Colonic mucosa (tissue), 4 donors: ENCODE measurements at regions not wholly inside any gene's neighbourhood (a gene's known extent, or its start where the extent isn't known, plus 50 kb on each side); places are given as distances from the start of the nearest gene placed in this dataset.

ENCODE experiments used
- DNase-seq: peaks from one replicate; pipeline ENCODE4 v3.0.0-alpha.2; 2020
- H3K27ac ChIP-seq: fragments of 200-600 bp; one replicate; pipeline ENCODE4 v1.8.0; 2021
- H3K27me3 ChIP-seq: fragments of 200-600 bp; one replicate; pipeline ENCODE4 v1.8.0; 2021
- H3K36me3 ChIP-seq: fragments of 200-600 bp; one replicate; pipeline ENCODE4 v1.8.0; 2021
- H3K4me1 ChIP-seq: fragments of 200-600 bp; one replicate; pipeline ENCODE4 v1.8.0; 2021; ENCODE audit warnings: mild to moderate bottlenecking
- H3K4me3 ChIP-seq: fragments of 200-600 bp; one replicate; pipeline ENCODE4 v1.8.0; 2021
- H3K9ac ChIP-seq, 2 donors: one replicate each; pipeline ENCODE4 v1.7.0; 2013; ENCODE audit warnings: control low read depth in 2 of 2, low read depth in 2 of 2, low read length in 2 of 2
- H3K9me3 ChIP-seq: fragments of 200-600 bp; one replicate; pipeline ENCODE4 v1.8.0; 2021
- intact Hi-C: fragments of 100-400 bp; cut with DNase I; formaldehyde crosslinking; loops from one replicate; pipeline ENCODE4 v1.14.1; 2022
- TF ChIP-seq, protein P1 (sequence below): fragments of 200-600 bp; IDR thresholded peaks from one replicate; pipeline ENCODE4 v1.8.0; 2022; ENCODE audit warnings: antibody characterized with exemption, mild to moderate bottlenecking
- donor health status: healthy.
- donor health status: DM: no; HTN: no; CAD: no.
- donor health status: DM: no; HTN: no; CAD: no.

DNA sequence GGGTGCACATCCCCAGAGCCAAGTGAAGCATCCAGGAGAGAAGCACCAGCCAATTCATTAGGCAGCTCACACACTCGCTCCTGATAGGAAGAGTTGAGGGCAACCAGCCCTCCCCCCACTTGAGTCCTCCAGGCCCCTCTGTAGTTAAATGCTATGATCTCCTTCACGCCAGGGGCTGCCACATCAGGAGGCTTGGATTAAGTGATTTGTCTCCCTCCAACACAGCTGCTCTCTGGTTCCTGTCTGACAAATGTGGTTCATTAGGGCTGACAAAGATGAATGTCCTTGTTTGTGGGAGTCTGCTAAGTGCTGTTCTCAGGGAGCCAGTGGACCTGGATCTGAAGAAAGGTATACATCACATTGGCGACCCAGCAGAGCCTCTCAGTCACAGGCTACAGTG, 94.5 kb upstream of the WSCD1 start:
- intact Hi-C loops = loop anchor here (10.0 kb wide), 1 partner anchor 59 kb away; no protein-coding TSS in a partner anchor
- no peaks in the 10 kb centered on the region for H3K36me3 ChIP-seq
- TF ChIP-seq, protein P1, sequence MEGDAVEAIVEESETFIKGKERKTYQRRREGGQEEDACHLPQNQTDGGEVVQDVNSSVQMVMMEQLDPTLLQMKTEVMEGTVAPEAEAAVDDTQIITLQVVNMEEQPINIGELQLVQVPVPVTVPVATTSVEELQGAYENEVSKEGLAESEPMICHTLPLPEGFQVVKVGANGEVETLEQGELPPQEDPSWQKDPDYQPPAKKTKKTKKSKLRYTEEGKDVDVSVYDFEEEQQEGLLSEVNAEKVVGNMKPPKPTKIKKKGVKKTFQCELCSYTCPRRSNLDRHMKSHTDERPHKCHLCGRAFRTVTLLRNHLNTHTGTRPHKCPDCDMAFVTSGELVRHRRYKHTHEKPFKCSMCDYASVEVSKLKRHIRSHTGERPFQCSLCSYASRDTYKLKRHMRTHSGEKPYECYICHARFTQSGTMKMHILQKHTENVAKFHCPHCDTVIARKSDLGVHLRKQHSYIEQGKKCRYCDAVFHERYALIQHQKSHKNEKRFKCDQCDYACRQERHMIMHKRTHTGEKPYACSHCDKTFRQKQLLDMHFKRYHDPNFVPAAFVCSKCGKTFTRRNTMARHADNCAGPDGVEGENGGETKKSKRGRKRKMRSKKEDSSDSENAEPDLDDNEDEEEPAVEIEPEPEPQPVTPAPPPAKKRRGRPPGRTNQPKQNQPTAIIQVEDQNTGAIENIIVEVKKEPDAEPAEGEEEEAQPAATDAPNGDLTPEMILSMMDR = no peak

GRCh38 chr17:5976251-5976650, 93.9 kb upstream of the WSCD1 start:
- H3K9ac ChIP-seq = no peak overlapping the region
- H3K9me3 ChIP-seq = no peaks in the 10 kb centered on the region
- intact Hi-C loops = loop anchor here (10.0 kb wide), 1 partner anchor 59 kb away; no protein-coding TSS in a partner anchor
- H3K4me3 ChIP-seq = no peak overlapping the region
- H3K36me3 ChIP-seq = no peaks in the 10 kb centered on the region
- H3K27ac ChIP-seq = no peak overlapping the region
- H3K27me3 ChIP-seq = no peaks in the 10 kb centered on the region
- DNase-seq = no peak
- H3K4me1 ChIP-seq = no peaks in the 10 kb centered on the region
- TF ChIP-seq, protein P1 = no peak

More for the DNA sequence above, 94.5 kb upstream of the WSCD1 start:
- H3K9ac ChIP-seq = no peak overlapping the region
- no peak overlapping the region for H3K4me3 ChIP-seq
- H3K4me1 ChIP-seq = no peaks in the 10 kb centered on the region
- no peak overlapping the region for H3K27ac ChIP-seq
- H3K9me3 ChIP-seq = no peaks in the 10 kb centered on the region
- no peaks in the 10 kb centered on the region for H3K27me3 ChIP-seq
- DNase-seq = no peak

DNA sequence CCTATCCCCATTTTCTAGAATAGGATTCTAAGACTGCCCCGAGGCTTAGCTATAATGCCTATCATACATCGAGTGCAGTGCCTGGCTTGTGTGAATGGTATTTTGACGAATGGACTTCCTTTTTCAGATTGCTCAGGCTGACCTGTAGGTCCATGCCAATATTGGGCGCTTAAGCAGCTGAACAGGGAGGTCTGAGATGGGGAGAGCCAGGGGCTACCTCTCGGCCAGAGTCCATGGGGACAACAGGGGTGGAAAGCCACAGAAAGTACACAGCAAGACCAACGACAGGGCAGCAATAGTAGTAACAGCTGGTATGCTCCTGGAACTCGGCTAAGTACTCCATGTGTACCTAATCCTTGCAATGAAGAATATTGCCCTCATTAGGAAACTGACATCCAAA, 91.7 kb upstream of the WSCD1 start:
- no peaks in the 10 kb centered on the region for H3K9me3 ChIP-seq
- no peak for DNase-seq
- no peaks in the 10 kb centered on the region for H3K27me3 ChIP-seq
- TF ChIP-seq, protein P1 = no peak
- intact Hi-C loops = loop anchor here (10.0 kb wide), 1 partner anchor 56 kb away; no protein-coding TSS in a partner anchor
- H3K9ac ChIP-seq = no peak overlapping the region
- H3K27ac ChIP-seq = no peak overlapping the region
- no peak overlapping the region for H3K4me3 ChIP-seq
- no peaks in the 10 kb centered on the region for H3K4me1 ChIP-seq
- H3K36me3 ChIP-seq = no peaks in the 10 kb centered on the region

GRCh38 chr17:5980941-5981340, 89.2 kb upstream of the WSCD1 start:
- no peaks in the 10 kb centered on the region for H3K27me3 ChIP-seq
- TF ChIP-seq, protein P1 = no peak
- no peaks in the 10 kb centered on the region for H3K36me3 ChIP-seq
- no peaks in the 10 kb centered on the region for H3K9me3 ChIP-seq
- no peak overlapping the region for H3K4me3 ChIP-seq
- intact Hi-C loops = no loop called here
- no peak overlapping the region for H3K27ac ChIP-seq
- no peak overlapping the region for H3K9ac ChIP-seq
- H3K4me1 ChIP-seq = no peaks in the 10 kb centered on the region
- DNase-seq = no peak

- Histone ChIP-seq H3K36me3 (no peaks in the 10 kb centered on the region), H3K27ac (no peak overlapping the region), H3K9ac (no peak overlapping the region), H3K27me3 (no peaks in the 10 kb centered on the region), H3K4me3 (no peak overlapping the region), H3K9me3 (no peaks in the 10 kb centered on the region), H3K4me1 (no peaks in the 10 kb centered on the region)
- TF ChIP-seq, protein P1 = no peak
- intact Hi-C loops = no loop called here
- no peak for DNase-seq
These were observed 83.5 kb upstream of the WSCD1 start for GRCh38 chr17:5986644-5987043.
